Stomach (tissue), 4 donors: ENCODE measurements at regions not wholly inside any gene's neighbourhood (a gene's known extent, or its start where the extent isn't known, plus 50 kb on each side); places are given as distances from the start of the nearest gene placed in this dataset.

ENCODE experiments used
- CTCF ChIP-seq, 7 experiments: fragments of 450-650 bp in 4 of 7; fragments of 200-600 bp in 3 of 7; sonication (generic) in 3 of 7; IDR thresholded peaks; one replicate each; pipeline ENCODE4 v1.5.1; 2016 to 2019; ENCODE audit warnings: antibody characterized with exemption in 7 of 7, control low read depth in 2 of 7, mild to moderate bottlenecking in 1 of 7
- POLR2A ChIP-seq, 4 donors: fragments of 450-650 bp; IDR thresholded peaks; one replicate each; pipeline ENCODE4 v1.6.1; 2016; ENCODE audit warnings: antibody characterized with exemption in 4 of 4, control low read depth in 2 of 4, mild to moderate bottlenecking in 1 of 4, moderate library complexity in 1 of 4
- POLR2AphosphoS5 ChIP-seq, 3 donors: sonication (generic); formaldehyde crosslinking; IDR thresholded peaks; one replicate each; pipeline ENCODE4 v1.6.1; 2016; ENCODE audit warnings: antibody characterized with exemption in 3 of 3

- TF ChIP-seq CTCF (IDR thresholded peaks at IDR 0.05) (no peak), POLR2A (IDR thresholded peaks at IDR 0.05) (no peak), POLR2AphosphoS5 (IDR thresholded peaks at IDR 0.05) (no peak)
Observed at GRCh38 chrX:142663330-142664095, 362.2 kb upstream of the SPANXN4 start.
